DOHH2 (cell line): ENCODE measurements at regions not wholly inside any gene's neighbourhood (a gene's known extent, or its start where the extent isn't known, plus 50 kb on each side); places are given as distances from the start of the nearest gene placed in this dataset.

Experiments
- CTCF ChIP-seq: fragments of 200-600 bp; sonication (generic); IDR thresholded peaks from one replicate; pipeline ENCODE4 v1.5.1; 2014; ENCODE audit warnings: antibody characterized with exemption, mild to moderate bottlenecking, low read depth, low read length; ENCODE audit not compliant: poor library complexity, severe bottlenecking
- EZH2phosphoT487 ChIP-seq: fragments of 200-600 bp; sonication (generic); IDR thresholded peaks from 2 replicates; pipeline ENCODE4 v1.6.1; 2017; ENCODE audit warnings: borderline replicate concordance, mild to moderate bottlenecking, antibody characterized with exemption, low read length, moderate library complexity, mixed read lengths

- TF ChIP-seq CTCF, result peak; percentile 61
- no peak for TF ChIP-seq EZH2phosphoT487
Measured at GRCh38 chr4:24476282-24476681, 108.1 kb downstream of the DHX15 start.
